ENCODE measurements at regions not wholly inside any gene's neighbourhood (a gene's known extent, or its start where the extent isn't known, plus 50 kb on each side); places are given as distances from the start of the nearest gene placed in this dataset.

DNA sequence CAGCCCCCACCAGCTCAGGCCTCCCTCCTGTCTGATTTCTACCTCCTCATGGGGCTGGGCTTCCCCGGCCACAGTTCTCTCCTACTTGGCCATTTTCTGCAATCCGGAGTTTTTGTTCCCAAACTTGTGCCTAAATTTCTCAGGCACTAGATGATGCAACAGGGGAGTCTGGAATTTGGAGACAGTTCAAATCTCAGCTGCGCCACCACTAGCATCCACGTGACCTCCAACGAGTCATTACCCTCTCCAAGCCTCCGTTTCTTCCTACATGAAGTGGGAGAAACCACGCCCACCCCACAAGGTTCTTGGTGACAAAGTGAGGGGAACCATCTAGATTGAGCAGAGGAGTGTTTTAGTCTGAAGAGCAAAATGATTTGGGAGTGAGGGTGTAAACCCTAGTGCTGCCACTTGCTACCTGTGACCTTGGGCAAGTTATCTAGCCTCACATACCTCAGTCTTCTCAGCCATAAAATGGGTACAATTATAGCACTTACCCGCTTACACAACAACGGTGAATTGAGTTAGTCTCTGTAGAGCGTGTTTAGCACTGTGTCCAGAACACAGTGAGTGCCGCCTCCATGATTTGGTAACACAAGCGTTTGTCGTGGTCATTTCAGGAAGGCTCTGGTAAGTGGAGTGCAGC lies 61.4 kb upstream of the ASAP2 start:
- no peak overlapping the region for H3K4me3 ChIP-seq (ENCODE audit: low read depth, low read length)
- peak overlapping the region; percentile 46 for H3K27ac ChIP-seq (ENCODE audit: low read depth, low read length)
- H3K4me1 ChIP-seq (ENCODE audit: control insufficient read depth, insufficient read depth, low read length, unreplicated experiment) = peaks cover 33% of the 10 kb centered on the region
- no peaks in the 10 kb centered on the region for H3K36me3 ChIP-seq (ENCODE audit: insufficient read depth, low read length)
- no peaks in the 10 kb centered on the region for H3K27me3 ChIP-seq (ENCODE audit: insufficient read depth, low read length)
- no peak overlapping the region for H2AFZ ChIP-seq (ENCODE audit: low read length, unreplicated experiment)
- no peaks in the 10 kb centered on the region for H3K79me2 ChIP-seq (ENCODE audit: control insufficient read depth, insufficient read depth, low read length, unreplicated experiment)

DNA sequence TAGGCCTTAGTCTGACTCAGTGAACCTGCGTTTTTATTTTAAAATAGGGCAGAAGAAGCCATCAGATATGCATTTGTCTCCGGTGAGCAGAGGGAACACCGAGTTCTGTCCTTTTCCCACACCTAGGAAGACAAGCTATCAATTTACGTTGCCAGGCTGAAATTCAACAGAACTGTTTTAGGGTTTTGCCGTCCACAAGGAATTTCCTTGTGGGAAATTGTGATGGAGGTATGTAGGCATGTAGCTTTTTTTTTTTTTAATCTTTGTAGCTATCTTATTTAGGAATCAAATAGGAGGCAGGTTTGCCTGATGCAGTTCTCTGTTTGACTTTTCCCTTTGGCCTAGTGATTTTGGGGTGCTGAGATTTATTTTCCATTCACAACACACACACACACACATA lies 62.0 kb upstream of the ASAP2 start:
- Histone ChIP-seq H3K36me3 (ENCODE audit: insufficient read depth, low read length) (no peaks in the 10 kb centered on the region), H3K27me3 (ENCODE audit: insufficient read depth, low read length) (no peaks in the 10 kb centered on the region), H2AFZ (ENCODE audit: low read length, unreplicated experiment) (peak overlapping the region; percentile 29), H3K4me3 (ENCODE audit: low read depth, low read length) (no peak overlapping the region), H3K79me2 (ENCODE audit: control insufficient read depth, insufficient read depth, low read length, unreplicated experiment) (no peaks in the 10 kb centered on the region), H3K4me1 (ENCODE audit: control insufficient read depth, insufficient read depth, low read length, unreplicated experiment) (peaks cover 33% of the 10 kb centered on the region), H3K27ac (ENCODE audit: low read depth, low read length) (peak overlapping the region; percentile 46)

DNA sequence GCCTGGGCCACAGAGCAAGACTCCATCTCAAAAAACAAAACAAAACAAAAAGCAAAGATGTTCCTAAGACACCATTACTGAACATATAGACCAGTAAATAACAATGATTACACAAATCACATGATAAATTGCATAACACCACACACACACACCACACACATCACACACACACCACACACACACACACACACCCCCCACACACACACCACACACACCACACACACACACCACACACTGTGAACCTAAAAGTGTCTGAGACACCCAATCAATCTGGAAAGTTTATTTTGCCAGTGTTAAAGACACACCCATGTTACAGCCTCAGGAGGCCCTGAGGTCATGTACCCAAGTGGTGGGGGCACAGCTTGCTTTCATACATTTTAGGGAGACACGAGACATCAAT lies 62.6 kb upstream of the ASAP2 start:
- no peak overlapping the region for H2AFZ ChIP-seq (ENCODE audit: low read length, unreplicated experiment)
- no peaks in the 10 kb centered on the region for H3K79me2 ChIP-seq (ENCODE audit: control insufficient read depth, insufficient read depth, low read length, unreplicated experiment)
- no peaks in the 10 kb centered on the region for H3K36me3 ChIP-seq (ENCODE audit: insufficient read depth, low read length)
- H3K4me1 ChIP-seq (ENCODE audit: control insufficient read depth, insufficient read depth, low read length, unreplicated experiment) = peaks cover 33% of the 10 kb centered on the region
- peak overlapping the region; percentile 46 for H3K27ac ChIP-seq (ENCODE audit: low read depth, low read length)
- no peak overlapping the region for H3K4me3 ChIP-seq (ENCODE audit: low read depth, low read length)
- no peaks in the 10 kb centered on the region for H3K27me3 ChIP-seq (ENCODE audit: insufficient read depth, low read length)

DNA sequence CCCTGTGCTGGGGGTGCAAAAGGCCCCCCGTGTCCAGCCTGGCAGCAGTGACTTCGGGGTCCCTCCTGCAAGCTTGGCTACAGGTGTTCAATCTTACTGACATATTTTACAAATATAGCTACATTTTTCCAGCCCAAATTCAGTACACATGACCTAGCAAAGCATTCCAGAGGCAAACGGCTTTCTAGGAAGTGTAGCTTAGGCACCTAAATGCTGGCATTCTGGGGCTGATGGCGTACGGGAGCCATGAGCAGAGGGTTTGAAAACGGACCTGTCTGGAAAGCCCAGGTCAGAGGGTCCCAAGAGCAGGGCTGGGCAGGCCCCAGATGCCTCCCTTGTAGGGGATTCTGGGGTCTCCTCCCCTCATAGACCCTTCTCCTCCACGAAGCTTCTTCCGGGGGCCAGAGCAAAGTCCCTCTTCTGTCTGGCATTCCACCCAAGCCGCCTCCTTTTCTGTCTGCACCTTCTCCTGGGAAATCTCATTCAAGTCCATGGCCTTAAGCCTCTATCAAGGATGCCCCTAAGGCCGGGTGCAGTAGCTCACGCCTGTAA lies 63.3 kb upstream of the ASAP2 start:
- Histone ChIP-seq H2AFZ (ENCODE audit: low read length, unreplicated experiment) (peak overlapping the region; percentile 57), H3K4me1 (ENCODE audit: control insufficient read depth, insufficient read depth, low read length, unreplicated experiment) (peaks cover 33% of the 10 kb centered on the region), H3K27me3 (ENCODE audit: insufficient read depth, low read length) (no peaks in the 10 kb centered on the region), H3K79me2 (ENCODE audit: control insufficient read depth, insufficient read depth, low read length, unreplicated experiment) (no peaks in the 10 kb centered on the region), H3K27ac (ENCODE audit: low read depth, low read length) (peak overlapping the region; percentile 30; the same call in 1 of the 2 replicates), H3K36me3 (ENCODE audit: insufficient read depth, low read length) (no peaks in the 10 kb centered on the region), H3K4me3 (ENCODE audit: low read depth, low read length) (peak overlapping the region; percentile 12; the same call in 1 of the 2 replicates)

DNA sequence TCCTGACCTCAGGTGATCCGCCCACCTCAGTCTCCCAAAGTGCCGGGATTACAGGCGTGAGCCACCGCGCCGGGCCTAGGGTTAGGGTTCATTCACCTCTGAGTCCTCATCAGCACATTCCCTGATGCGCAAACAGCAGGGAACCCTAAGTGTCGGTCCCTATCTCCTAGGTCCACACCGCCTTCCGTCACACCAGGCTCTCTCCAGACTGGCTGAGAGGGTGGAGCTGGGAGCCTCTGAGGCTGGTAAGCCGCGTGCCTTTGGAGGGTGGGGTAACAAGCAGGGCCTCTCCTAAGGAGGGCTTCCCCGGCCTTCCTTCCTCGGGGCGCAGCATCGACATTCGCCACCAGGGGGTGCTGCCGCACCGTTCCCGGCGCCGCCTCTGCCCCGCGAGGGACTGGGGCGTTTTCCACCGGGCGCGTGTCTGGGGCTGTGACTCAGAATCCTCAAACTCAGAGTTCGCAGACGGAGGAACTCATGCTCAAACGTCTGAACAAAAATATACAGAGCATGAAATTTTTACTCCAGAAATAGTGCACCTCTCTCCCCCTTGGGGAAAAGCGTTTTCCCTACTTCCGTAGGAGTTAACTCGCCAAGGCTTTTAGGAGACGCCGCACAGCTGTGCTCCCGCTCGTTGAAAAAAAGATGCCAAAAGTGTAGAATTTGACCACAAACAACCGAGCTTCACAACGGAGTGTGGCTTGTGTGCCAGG lies 63.9 kb upstream of the ASAP2 start:
- peaks cover 33% of the 10 kb centered on the region for H3K4me1 ChIP-seq (ENCODE audit: control insufficient read depth, insufficient read depth, low read length, unreplicated experiment)
- H3K4me3 ChIP-seq (ENCODE audit: low read depth, low read length) = peak overlapping the region; percentile 12; the same call in 1 of the 2 replicates
- peak overlapping the region; percentile 57 for H2AFZ ChIP-seq (ENCODE audit: low read length, unreplicated experiment)
- no peaks in the 10 kb centered on the region for H3K27me3 ChIP-seq (ENCODE audit: insufficient read depth, low read length)
- H3K36me3 ChIP-seq (ENCODE audit: insufficient read depth, low read length) = no peaks in the 10 kb centered on the region
- H3K79me2 ChIP-seq (ENCODE audit: control insufficient read depth, insufficient read depth, low read length, unreplicated experiment) = no peaks in the 10 kb centered on the region
- H3K27ac ChIP-seq (ENCODE audit: low read depth, low read length) = peak overlapping the region; percentile 30; the same call in 1 of the 2 replicates

DNA sequence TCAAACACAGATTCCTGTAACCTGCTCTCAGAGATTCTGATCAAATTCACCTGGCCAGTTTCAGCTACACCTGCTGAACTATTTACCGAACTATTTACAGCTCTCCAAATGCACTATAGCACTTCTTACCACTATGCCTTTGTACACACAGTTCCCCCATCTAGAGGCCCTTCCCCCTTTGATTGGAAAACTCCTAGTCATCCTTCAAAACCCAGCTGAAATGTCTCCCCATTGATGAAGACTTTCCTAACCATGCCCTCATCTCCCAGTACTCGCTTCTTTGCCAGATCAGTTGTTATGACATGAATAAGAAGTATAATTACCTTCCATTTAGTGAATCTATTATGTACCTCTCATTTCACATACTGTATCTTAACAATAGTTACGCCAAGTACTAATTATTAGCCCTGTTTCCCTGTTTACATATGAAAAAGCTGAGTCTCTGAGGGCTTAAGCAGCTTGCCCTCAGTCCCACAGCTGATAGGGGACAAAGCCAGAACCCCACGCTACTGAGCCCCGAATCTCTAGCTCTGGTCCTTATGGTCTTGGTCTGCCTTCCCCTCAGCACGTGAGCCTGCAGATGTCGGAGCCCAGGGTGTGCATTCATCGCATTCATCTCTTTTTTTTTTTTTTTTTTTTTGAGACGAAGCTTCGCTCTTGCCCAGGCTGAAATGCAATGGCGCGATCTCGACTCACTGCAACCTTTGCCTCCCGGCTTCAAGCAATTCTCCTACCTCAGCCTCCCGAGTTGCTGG lies 64.7 kb upstream of the ASAP2 start:
- no peaks in the 10 kb centered on the region for H3K36me3 ChIP-seq (ENCODE audit: insufficient read depth, low read length)
- no peak overlapping the region for H3K4me3 ChIP-seq (ENCODE audit: low read depth, low read length)
- H3K79me2 ChIP-seq (ENCODE audit: control insufficient read depth, insufficient read depth, low read length, unreplicated experiment) = no peaks in the 10 kb centered on the region
- H2AFZ ChIP-seq (ENCODE audit: low read length, unreplicated experiment) = no peak overlapping the region
- no peaks in the 10 kb centered on the region for H3K27me3 ChIP-seq (ENCODE audit: insufficient read depth, low read length)
- peaks cover 32% of the 10 kb centered on the region for H3K4me1 ChIP-seq (ENCODE audit: control insufficient read depth, insufficient read depth, low read length, unreplicated experiment)
- no peak overlapping the region for H3K27ac ChIP-seq (ENCODE audit: low read depth, low read length)

DNA sequence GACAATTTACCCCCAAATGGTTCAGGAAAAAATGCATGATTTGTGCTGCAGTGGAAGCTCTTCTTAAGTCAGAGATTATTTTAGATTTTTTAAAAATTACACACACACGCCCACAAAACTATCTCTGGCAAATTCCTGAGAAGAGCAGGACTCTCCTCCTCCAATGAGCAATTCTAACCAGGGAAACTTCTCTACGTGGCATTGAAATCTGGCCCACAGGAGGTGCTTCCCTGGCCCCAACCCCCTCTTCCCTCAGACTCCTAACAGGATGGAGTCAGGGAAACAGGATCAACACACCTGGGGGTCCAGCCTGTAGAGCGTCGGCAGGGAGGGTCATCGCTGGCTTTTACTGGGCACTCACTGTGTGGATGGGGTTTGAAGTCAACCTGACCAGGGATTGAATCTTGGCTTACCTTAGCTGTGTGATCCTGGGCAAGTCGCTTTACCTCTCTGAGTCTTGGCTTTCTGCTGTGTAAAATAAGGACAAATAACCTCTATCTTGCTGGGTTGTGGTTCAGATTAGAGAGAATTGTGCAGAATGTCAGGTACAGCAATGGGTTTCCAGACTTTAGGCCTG lies 65.4 kb upstream of the ASAP2 start:
- Histone ChIP-seq H3K36me3 (ENCODE audit: insufficient read depth, low read length) (no peaks in the 10 kb centered on the region), H3K4me1 (ENCODE audit: control insufficient read depth, insufficient read depth, low read length, unreplicated experiment) (peaks cover 25% of the 10 kb centered on the region), H3K4me3 (ENCODE audit: low read depth, low read length) (no peak overlapping the region), H3K79me2 (ENCODE audit: control insufficient read depth, insufficient read depth, low read length, unreplicated experiment) (no peaks in the 10 kb centered on the region), H3K27ac (ENCODE audit: low read depth, low read length) (no peak overlapping the region), H3K27me3 (ENCODE audit: insufficient read depth, low read length) (no peaks in the 10 kb centered on the region), H2AFZ (ENCODE audit: low read length, unreplicated experiment) (no peak overlapping the region)

DNA sequence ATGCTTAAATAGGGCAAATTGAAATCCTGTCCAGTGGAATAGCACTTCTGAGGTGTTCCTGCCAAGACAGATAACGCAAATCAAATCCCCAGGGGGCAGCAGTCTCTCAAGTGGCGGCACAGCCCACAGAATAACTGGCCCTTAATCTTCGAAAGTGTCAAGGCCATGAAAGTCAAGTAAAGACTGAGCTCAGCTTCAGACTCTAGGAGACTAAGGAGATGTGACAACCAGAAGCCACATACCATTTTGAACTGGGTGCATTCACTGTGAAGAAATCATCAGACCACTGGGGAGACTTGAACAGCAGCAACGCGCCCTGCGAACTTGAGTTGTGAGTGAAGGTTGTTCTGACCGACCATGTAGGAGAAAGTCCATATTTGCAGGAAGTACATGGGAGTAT lies 66.0 kb upstream of the ASAP2 start:
- Histone ChIP-seq H3K4me1 (ENCODE audit: control insufficient read depth, insufficient read depth, low read length, unreplicated experiment) (peaks cover 23% of the 10 kb centered on the region), H3K4me3 (ENCODE audit: low read depth, low read length) (no peak overlapping the region), H3K27ac (ENCODE audit: low read depth, low read length) (no peak overlapping the region), H2AFZ (ENCODE audit: low read length, unreplicated experiment) (no peak overlapping the region), H3K36me3 (ENCODE audit: insufficient read depth, low read length) (no peaks in the 10 kb centered on the region), H3K79me2 (ENCODE audit: control insufficient read depth, insufficient read depth, low read length, unreplicated experiment) (no peaks in the 10 kb centered on the region), H3K27me3 (ENCODE audit: insufficient read depth, low read length) (no peaks in the 10 kb centered on the region)

DNA sequence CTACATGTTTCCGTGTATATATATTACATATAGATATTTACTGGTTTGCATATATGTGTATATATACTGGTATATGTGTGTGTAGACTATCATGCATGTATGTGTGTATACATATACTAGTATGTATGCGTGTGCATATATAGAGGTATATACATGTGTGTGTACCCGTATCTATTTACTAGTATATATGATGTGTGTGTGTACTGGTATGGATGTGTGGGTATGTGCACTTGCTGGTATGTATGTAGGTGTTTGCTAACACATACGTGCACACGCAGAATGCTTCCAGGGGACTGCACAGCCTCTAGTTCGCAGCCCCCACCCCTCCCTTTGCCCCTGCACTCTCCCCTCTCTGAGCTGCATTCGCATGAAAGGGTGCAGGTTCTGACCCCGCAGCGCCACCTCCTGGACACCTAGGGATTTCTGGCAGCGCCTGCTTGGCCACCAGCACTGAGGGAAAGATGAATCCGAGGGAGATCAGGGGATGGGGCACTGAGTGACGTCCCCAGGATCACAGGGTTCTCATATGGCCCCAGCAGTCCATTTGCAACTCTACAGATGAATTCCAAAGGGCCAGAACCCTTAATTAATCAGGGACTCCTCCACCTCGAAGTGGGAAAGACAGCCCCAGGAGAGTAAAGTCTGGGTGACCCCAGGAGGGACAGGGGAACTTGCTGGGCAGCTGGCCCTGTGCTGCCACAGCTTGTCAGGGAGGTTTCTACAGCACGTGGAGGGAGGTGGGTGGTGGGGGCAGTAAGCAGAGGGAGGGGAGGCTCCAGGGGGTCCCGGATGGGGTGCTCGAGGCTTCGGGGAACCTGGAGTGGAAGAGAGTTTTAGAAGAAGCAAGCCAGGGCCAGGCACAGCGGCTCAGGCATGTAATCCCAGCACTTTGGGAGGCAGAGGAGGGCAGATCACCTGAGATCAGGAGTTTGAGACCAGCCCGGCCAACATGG lies 66.8 kb upstream of the ASAP2 start:
- peaks cover 16% of the 10 kb centered on the region for H3K4me1 ChIP-seq (ENCODE audit: control insufficient read depth, insufficient read depth, low read length, unreplicated experiment)
- no peaks in the 10 kb centered on the region for H3K36me3 ChIP-seq (ENCODE audit: insufficient read depth, low read length)
- H3K79me2 ChIP-seq (ENCODE audit: control insufficient read depth, insufficient read depth, low read length, unreplicated experiment) = no peaks in the 10 kb centered on the region
- H3K27me3 ChIP-seq (ENCODE audit: insufficient read depth, low read length) = no peaks in the 10 kb centered on the region
- no peak overlapping the region for H2AFZ ChIP-seq (ENCODE audit: low read length, unreplicated experiment)
- no peak overlapping the region for H3K27ac ChIP-seq (ENCODE audit: low read depth, low read length)
- H3K4me3 ChIP-seq (ENCODE audit: low read depth, low read length) = no peak overlapping the region

Data from ACC112 (cell line).